Activated naive CD8-positive, alpha-beta T cell (primary cell): ENCODE measurements at regions not wholly inside any gene's neighbourhood (a gene's known extent, or its start where the extent isn't known, plus 50 kb on each side); places are given as distances from the start of the nearest gene placed in this dataset.

Source experiments
- H3K27ac Mint-ChIP-seq: one replicate; pipeline ENCODE4 v1.8.0; 2021; ENCODE audit warnings: mixed read lengths
- H3K27me3 Mint-ChIP-seq: one replicate; pipeline ENCODE4 v1.8.0; 2021; ENCODE audit warnings: mixed read lengths
- H3K36me3 Mint-ChIP-seq: one replicate; pipeline ENCODE4 v1.8.0; 2021; ENCODE audit warnings: mixed read lengths
- H3K4me1 Mint-ChIP-seq: one replicate; pipeline ENCODE4 v1.8.0; 2021; ENCODE audit warnings: low read depth, mixed read lengths
- H3K4me3 Mint-ChIP-seq: one replicate; pipeline ENCODE4 v1.8.0; 2021; ENCODE audit warnings: mild to moderate bottlenecking, mixed read lengths
- H3K9me3 Mint-ChIP-seq: one replicate; pipeline ENCODE4 v1.8.0; 2021; ENCODE audit warnings: low read depth, mixed read lengths

DNA sequence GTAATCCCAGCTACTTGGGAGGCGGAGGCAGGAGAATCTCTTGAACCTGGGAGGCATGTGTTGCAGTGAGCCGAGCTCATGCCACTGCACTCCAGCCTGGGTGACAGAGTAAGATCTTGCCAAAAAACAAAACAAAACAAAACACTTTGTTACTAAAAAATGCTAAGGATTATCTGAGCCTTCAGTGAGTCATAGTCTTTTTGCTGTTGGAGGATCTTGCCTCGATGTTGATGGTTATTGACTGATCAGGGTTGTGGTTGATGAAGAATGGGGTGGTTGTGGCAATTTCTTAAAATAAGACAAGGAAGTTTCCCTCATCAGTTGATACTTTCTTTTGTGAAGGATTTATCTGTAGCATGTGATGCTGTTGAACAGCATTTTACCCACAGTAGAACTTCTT lies 196.8 kb upstream of the HDDC2 start:
- Mint-ChIP-seq H3K27me3 (peaks cover 2% of the 10 kb centered on the region), H3K27ac (no peak overlapping the region), H3K4me1 (no peaks in the 10 kb centered on the region), H3K4me3 (no peak overlapping the region), H3K36me3 (no peaks in the 10 kb centered on the region), H3K9me3 (no peaks in the 10 kb centered on the region)

DNA sequence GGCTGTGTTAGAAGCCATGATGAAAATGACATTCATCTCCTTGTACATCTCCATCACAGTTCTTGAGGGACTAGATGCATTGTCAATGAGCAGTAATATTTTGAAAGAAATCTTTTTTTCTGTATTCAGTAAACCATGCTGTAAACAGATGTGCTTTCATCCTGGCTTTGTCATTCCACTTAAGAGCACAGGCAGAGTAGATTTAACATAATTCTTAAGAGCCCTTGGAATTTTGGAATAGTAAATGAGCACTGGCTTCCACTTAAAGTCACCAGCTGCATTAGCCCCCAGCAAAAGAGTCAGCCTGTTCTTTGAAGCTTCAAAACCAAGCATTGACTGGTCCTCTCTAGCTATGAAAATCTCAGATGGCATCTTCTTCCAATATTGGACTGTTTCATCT lies 197.8 kb upstream of the HDDC2 start:
- H3K27me3 Mint-ChIP-seq = peaks cover 2% of the 10 kb centered on the region
- no peak overlapping the region for H3K4me3 Mint-ChIP-seq
- H3K9me3 Mint-ChIP-seq = no peaks in the 10 kb centered on the region
- H3K4me1 Mint-ChIP-seq = no peaks in the 10 kb centered on the region
- no peaks in the 10 kb centered on the region for H3K36me3 Mint-ChIP-seq
- H3K27ac Mint-ChIP-seq = no peak overlapping the region

DNA sequence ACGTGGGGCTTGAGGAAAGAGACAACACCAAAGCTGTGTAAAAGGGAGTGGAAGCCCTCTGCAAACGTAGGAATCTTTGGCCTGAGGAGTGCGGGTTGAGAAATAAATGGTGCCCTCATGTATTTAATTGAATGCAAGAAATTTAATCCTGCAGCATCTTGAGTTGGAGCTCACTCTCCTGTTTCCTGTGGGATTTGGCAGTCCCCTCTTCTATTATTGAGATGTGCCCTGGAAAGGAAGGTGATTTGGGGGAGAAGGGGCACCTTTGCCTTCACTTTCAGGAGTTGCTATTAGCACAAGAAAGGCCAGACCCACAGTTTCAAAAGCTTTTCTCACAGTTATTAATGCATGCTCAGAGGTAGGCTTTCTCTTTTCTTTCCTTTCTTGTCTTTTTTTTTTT lies 201.4 kb upstream of the HDDC2 start:
- no peaks in the 10 kb centered on the region for H3K4me1 Mint-ChIP-seq
- H3K27ac Mint-ChIP-seq = no peak overlapping the region
- H3K9me3 Mint-ChIP-seq = peaks cover 4% of the 10 kb centered on the region
- H3K27me3 Mint-ChIP-seq = peaks cover 3% of the 10 kb centered on the region
- H3K4me3 Mint-ChIP-seq = no peak overlapping the region
- H3K36me3 Mint-ChIP-seq = no peaks in the 10 kb centered on the region

DNA sequence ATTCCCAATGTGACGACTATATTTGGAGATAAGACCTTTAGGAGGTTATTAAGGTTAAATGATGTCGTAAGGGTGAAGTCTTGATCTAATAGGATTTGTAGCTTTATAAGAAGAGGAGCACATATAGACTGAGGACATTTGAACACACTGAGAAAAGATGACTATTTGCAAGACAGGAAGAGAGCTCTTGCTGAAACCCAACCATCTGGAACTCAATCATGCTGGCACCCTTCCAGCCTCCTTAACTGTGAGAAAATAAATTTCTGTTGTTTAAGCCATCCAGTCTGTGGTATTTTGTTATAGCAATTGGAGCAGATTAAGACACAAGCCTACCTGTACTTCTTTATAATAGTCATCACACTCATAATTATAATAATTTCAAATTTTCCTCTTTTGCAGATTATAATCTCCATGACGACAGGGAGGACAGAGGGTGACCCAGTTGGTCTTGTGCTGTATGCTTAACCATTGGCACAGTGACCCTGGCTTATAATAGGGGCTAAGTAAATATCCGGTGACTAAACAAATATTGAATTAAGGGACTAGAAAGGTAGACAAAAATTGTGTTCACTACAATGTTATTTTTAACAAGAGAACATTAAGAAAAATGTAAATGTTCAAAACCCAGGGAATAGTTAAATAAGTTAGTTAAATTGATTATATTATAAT lies 206.4 kb upstream of the HDDC2 start:
- Mint-ChIP-seq H3K9me3 (peaks cover 4% of the 10 kb centered on the region), H3K4me3 (no peak overlapping the region), H3K4me1 (no peaks in the 10 kb centered on the region), H3K27me3 (peaks cover 4% of the 10 kb centered on the region), H3K27ac (no peak overlapping the region), H3K36me3 (no peaks in the 10 kb centered on the region)

DNA sequence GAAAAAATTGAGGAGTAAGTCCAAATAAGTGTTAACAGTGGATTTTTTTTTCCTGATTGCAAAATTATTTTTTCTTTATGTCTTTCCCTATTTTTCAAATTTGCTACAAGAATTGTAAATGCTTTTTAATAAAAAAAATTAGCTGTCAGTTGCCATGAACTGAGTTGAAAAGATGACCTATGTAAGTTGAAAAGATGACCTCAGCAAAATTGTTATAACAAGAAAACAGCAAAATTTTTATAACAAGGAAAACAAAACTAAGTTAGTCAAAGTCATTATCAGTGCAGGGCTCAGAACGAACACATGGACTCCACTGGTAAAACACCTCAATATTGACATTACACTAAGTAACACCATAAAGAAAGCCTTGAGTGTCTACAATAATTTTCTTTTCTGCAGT lies 207.0 kb upstream of the HDDC2 start:
- H3K36me3 Mint-ChIP-seq = no peaks in the 10 kb centered on the region
- H3K4me3 Mint-ChIP-seq = no peak overlapping the region
- no peak overlapping the region for H3K27ac Mint-ChIP-seq
- H3K27me3 Mint-ChIP-seq = peaks cover 4% of the 10 kb centered on the region
- peaks cover 4% of the 10 kb centered on the region for H3K9me3 Mint-ChIP-seq
- no peaks in the 10 kb centered on the region for H3K4me1 Mint-ChIP-seq

DNA sequence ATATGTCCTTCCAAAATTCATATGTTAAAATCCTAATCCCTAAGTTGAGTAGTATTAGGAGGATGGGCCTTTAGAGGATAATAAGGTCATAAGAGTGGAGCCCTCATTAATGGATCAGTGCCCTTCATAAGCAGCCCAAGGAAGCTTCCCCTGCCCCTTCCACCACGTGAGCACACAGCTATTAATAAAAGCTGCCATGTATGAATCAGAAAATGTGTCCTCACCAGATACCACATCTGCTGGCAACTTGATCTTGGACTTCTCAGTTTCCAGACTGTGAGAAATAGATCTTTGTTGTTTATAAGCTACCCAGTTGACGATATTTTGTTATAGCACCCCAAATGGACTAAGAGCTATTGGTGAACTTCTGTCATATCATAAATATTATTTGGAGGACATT lies 207.7 kb upstream of the HDDC2 start:
- no peaks in the 10 kb centered on the region for H3K4me1 Mint-ChIP-seq
- H3K9me3 Mint-ChIP-seq = peaks cover 9% of the 10 kb centered on the region
- no peak overlapping the region for H3K4me3 Mint-ChIP-seq
- no peaks in the 10 kb centered on the region for H3K36me3 Mint-ChIP-seq
- H3K27me3 Mint-ChIP-seq = peaks cover 4% of the 10 kb centered on the region
- no peak overlapping the region for H3K27ac Mint-ChIP-seq

DNA sequence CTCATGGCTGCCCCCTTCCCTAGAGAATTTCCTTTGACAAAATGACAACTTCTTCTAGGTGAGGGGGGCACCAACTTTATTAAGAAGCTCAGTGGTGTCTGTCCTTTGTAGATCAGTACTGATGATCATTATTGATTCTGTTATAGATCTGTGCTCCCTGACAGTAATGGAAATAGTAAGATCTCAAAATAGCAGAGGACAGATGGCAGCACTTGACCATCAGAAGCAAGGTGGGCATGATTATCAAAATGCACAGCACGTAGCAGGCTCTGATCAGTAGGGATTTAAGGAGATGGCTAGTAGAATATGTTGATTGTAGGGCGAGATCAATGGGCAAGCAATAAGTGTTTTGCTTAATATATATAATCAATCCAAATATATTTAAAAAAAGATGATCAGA lies 208.6 kb upstream of the HDDC2 start:
- H3K27me3 Mint-ChIP-seq = peaks cover 3% of the 10 kb centered on the region
- no peaks in the 10 kb centered on the region for H3K36me3 Mint-ChIP-seq
- peaks cover 9% of the 10 kb centered on the region for H3K9me3 Mint-ChIP-seq

DNA sequence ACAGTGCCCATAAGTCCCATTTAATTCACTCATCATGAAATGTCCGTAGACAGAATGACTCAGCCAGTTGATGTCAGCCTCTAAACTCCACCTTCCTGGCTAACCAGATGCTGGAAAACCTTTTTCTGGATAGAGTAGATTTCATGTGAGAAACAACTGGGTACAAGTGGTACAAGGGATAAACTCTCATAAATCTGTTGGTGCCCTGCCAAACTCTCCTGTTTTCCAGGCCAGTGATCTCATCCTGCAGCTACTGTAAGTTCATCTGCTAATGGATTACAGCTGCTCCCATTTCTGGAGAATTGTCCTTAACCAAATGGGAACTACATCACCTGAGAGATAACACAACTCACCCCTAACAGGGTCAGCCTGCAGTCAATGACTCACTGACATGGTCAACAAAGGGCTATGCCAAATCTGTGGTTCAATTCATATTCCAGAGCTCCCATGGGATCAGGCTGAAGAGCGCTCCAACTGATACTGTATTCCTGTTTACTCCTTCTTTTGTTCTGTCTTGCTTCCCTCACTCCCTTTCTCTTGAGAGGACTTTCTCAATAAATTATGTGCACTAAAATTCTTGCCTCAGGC lies 210.1 kb upstream of the HDDC2 start:
- H3K27ac Mint-ChIP-seq = no peak overlapping the region
- H3K4me1 Mint-ChIP-seq = no peaks in the 10 kb centered on the region
- peaks cover 3% of the 10 kb centered on the region for H3K27me3 Mint-ChIP-seq
- H3K36me3 Mint-ChIP-seq = no peaks in the 10 kb centered on the region
- H3K4me3 Mint-ChIP-seq = no peak overlapping the region
- peaks cover 14% of the 10 kb centered on the region for H3K9me3 Mint-ChIP-seq

More for the DNA sequence above, 208.6 kb upstream of the HDDC2 start:
- Mint-ChIP-seq H3K4me1 (no peaks in the 10 kb centered on the region), H3K4me3 (no peak overlapping the region), H3K27ac (no peak overlapping the region)

DNA sequence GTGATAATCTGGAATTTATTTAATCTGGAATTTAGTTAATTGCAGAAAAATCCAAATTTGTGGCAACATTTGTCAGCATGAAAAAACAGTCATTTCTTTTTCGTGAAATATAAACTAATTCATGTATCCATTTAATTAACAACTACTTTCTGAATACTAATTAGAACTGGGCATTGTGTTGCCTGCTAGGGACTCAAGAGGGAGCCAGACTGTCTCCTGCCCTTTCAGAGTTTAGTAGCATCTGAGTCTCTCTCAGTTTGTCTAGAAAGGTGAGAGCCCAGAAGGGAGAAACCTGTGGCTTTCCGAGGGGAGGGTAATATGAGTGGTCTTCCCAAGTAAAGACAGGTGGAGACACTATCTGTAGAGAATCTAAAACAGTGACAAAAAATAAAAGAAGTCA lies 210.9 kb upstream of the HDDC2 start:
- peaks cover 16% of the 10 kb centered on the region for H3K9me3 Mint-ChIP-seq
- no peak overlapping the region for H3K27ac Mint-ChIP-seq
- no peak overlapping the region for H3K4me3 Mint-ChIP-seq
- no peaks in the 10 kb centered on the region for H3K4me1 Mint-ChIP-seq
- H3K36me3 Mint-ChIP-seq = no peaks in the 10 kb centered on the region
- H3K27me3 Mint-ChIP-seq = peaks cover 4% of the 10 kb centered on the region

DNA sequence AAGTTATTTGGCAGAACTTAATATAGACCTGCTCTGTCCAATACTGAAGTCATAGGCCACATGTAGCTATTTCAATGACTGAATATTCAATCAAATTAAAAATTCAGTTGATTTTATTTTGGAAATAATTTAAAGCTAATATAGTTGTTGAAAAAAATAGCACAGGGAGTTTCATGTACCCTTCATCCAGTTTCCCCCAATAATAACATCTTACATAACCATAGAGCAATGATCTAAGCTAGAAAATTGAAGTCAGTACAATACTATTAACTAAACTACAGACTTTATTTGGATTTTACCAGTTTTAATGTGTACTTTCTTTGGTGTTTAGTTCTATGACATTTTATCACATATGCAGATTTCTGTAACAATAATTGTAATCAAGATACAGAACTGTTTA lies 212.2 kb upstream of the HDDC2 start:
- H3K36me3 Mint-ChIP-seq = no peaks in the 10 kb centered on the region

DNA sequence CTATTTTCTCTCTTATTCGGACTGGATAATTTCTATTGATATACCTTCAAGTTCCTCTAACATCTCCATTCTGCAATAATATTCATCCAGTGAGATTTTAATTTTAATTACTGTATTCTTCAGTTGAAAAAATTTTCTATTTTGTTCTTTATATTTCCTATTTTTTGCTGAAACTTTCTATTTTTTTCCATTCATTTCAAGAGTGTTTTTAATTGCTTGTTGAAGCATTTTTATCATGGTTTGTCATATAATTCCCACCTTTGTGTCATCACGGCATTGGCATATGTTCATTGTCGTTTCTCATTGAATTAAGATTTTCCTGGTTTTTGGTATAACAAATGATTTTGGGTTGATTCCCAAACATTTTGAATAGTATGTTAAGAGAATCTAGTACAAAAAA lies 214.9 kb upstream of the HDDC2 start:
- no peaks in the 10 kb centered on the region for H3K4me1 Mint-ChIP-seq
- H3K36me3 Mint-ChIP-seq = no peaks in the 10 kb centered on the region
- H3K9me3 Mint-ChIP-seq = peaks cover 16% of the 10 kb centered on the region
- H3K27ac Mint-ChIP-seq = no peak overlapping the region
- H3K4me3 Mint-ChIP-seq = no peak overlapping the region
- H3K27me3 Mint-ChIP-seq = peaks cover 4% of the 10 kb centered on the region

More for the DNA sequence above, 212.2 kb upstream of the HDDC2 start:
- Mint-ChIP-seq H3K27ac (no peak overlapping the region), H3K9me3 (peaks cover 16% of the 10 kb centered on the region), H3K4me3 (no peak overlapping the region), H3K27me3 (peaks cover 4% of the 10 kb centered on the region), H3K4me1 (no peaks in the 10 kb centered on the region)

DNA sequence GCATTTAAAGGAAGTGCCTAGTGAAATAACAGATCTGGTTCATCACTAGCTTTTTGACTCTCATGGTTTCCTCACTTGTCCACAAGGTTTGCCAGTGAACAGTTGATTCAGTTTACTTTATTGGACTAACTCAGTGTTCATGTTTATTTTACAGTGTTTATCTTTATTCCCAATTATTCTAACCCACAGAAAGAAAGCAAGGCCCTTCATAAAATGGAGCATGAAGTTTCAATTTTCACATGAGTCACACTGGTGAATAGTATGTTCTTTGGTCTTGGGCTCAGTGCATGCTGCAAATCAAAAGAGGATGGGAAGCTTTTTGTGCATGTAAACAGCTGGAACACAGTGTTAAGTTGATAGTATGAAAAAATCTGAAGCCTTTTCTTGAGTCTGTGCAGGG lies 217.6 kb upstream of the HDDC2 start:
- Mint-ChIP-seq H3K27ac (no peak overlapping the region), H3K36me3 (no peaks in the 10 kb centered on the region), H3K27me3 (peaks cover 1% of the 10 kb centered on the region)

DNA sequence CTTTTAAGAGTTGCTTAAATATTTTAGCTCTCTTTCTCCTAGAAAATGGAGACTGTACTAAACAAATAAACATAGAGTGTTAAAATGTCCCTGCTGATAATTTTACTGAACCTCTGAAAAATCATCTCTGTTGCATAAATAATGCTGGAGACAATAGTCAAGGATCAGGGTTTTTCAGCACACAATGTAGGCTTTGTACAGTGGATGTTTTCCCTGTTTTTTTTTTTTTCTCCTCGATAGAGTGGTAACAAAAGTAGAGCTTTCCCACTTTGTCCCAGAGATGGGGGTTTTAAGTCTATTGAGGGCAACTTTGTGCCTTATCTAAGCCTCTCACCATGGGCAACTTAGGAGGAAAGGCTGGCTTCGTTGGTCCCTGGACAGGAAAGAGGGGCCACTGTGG lies 222.6 kb upstream of the HDDC2 start:
- Mint-ChIP-seq H3K9me3 (no peaks in the 10 kb centered on the region), H3K36me3 (no peaks in the 10 kb centered on the region), H3K4me1 (no peaks in the 10 kb centered on the region), H3K27ac (no peak overlapping the region), H3K27me3 (peaks cover 9% of the 10 kb centered on the region), H3K4me3 (no peak overlapping the region)

More for the DNA sequence above, 217.6 kb upstream of the HDDC2 start:
- peaks cover 11% of the 10 kb centered on the region for H3K9me3 Mint-ChIP-seq
- H3K4me1 Mint-ChIP-seq = no peaks in the 10 kb centered on the region
- no peak overlapping the region for H3K4me3 Mint-ChIP-seq

DNA sequence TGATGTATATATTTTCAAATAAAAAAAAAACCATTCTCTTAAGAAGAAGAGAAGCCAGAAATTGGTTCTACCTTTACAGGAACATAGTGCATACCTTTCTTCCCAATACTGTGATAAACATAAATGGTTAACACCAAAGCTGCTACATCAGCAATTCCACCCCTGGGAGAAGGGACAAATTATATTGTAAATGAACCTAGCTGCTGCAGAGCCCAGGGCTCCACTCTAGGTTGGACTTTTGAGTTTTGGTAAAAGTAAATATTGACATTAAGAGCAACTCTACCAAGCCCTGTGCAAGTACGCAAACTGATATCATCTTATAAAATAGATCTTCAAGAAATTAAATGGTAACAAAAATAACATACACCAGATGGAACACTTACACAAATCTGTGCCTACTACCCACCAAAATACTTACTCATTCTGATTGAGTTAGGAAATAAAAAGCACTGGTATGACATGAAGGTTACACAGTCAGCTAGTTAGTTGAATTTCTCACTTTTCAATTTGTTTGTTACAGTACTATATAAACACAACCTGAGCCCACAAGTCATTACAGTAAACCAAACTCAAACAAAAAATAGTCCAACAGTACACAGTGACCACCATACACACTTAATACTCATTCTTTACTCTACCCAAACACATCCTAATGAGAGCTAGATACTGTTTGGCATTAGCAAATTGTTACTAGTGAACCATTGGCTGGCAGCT lies 223.3 kb upstream of the HEY2 start:
- Mint-ChIP-seq H3K9me3 (no peaks in the 10 kb centered on the region), H3K4me1 (no peaks in the 10 kb centered on the region), H3K36me3 (no peaks in the 10 kb centered on the region), H3K27ac (no peak overlapping the region), H3K27me3 (peaks cover 14% of the 10 kb centered on the region), H3K4me3 (no peak overlapping the region)

DNA sequence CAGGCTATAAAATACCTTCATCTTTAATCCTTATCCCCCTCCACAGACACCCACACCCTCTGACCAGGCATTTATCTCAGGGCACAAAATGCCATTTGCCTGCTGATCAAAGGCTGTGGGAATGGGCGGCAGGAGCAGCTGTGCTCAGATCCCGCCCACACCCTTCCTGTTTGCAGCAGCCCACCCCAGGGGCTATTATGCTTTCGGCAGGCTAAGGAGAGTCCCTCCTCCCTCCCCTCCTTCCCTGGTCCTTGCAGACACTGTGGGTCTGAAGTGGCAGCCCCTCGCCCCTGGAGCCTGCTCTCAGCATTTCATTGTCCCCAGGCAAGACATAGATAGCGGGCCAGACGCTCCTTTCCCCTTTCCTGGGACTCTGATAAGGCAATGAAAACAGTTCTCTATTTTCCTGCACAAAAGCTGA lies 220.8 kb upstream of the HEY2 start:
- no peak overlapping the region for H3K27ac Mint-ChIP-seq
- H3K4me3 Mint-ChIP-seq = no peak overlapping the region
- H3K27me3 Mint-ChIP-seq = peaks cover 18% of the 10 kb centered on the region
- no peaks in the 10 kb centered on the region for H3K9me3 Mint-ChIP-seq
- H3K4me1 Mint-ChIP-seq = peaks cover 2% of the 10 kb centered on the region
- H3K36me3 Mint-ChIP-seq = no peaks in the 10 kb centered on the region
